ENCODE measurements at regions not wholly inside any gene's neighbourhood (a gene's known extent, or its start where the extent isn't known, plus 50 kb on each side); places are given as distances from the start of the nearest gene placed in this dataset.

DNA sequence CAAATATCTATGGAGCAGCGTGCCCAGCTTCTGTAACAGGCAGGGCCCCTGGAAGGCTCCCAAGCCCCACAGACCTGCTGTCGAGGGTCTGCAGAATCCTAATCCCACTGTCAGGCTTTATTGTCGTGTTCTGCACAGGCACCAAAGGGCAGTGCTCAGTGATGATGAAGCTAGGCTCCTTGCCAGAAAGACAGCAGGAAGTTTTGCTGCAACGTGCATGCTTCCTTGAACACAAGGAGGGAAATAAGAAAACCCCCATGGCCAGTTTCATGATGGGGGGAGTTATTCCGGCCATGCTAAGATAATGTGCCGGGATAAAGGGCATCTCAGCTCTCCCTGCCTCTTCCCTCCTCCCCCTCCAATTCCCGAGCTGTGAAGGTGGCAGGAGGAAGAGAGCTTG is 109.4 kb upstream of the KCNG1 start (continued):
- TF ChIP-seq, protein P1, sequence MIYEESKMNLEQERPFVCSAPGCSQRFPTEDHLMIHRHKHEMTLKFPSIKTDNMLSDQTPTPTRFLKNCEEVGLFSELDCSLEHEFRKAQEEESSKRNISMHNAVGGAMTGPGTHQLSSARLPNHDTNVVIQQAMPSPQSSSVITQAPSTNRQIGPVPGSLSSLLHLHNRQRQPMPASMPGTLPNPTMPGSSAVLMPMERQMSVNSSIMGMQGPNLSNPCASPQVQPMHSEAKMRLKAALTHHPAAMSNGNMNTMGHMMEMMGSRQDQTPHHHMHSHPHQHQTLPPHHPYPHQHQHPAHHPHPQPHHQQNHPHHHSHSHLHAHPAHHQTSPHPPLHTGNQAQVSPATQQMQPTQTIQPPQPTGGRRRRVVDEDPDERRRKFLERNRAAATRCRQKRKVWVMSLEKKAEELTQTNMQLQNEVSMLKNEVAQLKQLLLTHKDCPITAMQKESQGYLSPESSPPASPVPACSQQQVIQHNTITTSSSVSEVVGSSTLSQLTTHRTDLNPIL (CRISPR knock-in tag; IDR thresholded peaks at IDR 0.05; ENCODE audit: low read depth) = no peak

DNA sequence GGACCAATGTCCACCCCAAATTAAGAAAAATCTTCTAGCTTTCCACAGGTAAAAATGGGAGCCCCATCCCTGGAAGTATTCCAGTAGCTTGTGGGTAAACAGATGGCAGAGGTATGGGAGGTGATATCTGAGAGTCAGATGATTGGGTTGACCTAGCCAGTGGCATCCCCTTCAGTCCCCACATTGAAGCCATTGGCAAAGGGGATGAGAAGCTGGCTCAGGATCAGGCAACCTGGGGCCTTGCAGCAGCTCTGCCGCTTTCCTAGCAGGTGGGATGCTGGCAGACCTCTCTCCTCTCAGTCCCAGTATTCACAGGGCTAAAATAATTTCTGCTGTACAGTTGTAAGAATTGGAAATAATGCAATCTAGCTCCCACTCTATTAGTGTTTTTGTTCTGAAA is 108.9 kb upstream of the KCNG1 start:
- TF ChIP-seq RARB (CRISPR knock-in tag; IDR thresholded peaks at IDR 0.05) (no peak), TOX (CRISPR knock-in tag; IDR thresholded peaks at IDR 0.05; ENCODE audit: borderline replicate concordance) (no peak), OSR1 (CRISPR knock-in tag; IDR thresholded peaks at IDR 0.05) (no peak), PPARA (CRISPR knock-in tag; IDR thresholded peaks at IDR 0.05; ENCODE audit: borderline replicate concordance) (no peak)
- TF ChIP-seq, protein P2, sequence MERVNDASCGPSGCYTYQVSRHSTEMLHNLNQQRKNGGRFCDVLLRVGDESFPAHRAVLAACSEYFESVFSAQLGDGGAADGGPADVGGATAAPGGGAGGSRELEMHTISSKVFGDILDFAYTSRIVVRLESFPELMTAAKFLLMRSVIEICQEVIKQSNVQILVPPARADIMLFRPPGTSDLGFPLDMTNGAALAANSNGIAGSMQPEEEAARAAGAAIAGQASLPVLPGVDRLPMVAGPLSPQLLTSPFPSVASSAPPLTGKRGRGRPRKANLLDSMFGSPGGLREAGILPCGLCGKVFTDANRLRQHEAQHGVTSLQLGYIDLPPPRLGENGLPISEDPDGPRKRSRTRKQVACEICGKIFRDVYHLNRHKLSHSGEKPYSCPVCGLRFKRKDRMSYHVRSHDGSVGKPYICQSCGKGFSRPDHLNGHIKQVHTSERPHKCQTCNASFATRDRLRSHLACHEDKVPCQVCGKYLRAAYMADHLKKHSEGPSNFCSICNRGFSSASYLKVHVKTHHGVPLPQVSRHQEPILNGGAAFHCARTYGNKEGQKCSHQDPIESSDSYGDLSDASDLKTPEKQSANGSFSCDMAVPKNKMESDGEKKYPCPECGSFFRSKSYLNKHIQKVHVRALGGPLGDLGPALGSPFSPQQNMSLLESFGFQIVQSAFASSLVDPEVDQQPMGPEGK (CRISPR knock-in tag; IDR thresholded peaks at IDR 0.05; ENCODE audit: borderline replicate concordance) = no peak
- ATAC-seq = no peak

DNA sequence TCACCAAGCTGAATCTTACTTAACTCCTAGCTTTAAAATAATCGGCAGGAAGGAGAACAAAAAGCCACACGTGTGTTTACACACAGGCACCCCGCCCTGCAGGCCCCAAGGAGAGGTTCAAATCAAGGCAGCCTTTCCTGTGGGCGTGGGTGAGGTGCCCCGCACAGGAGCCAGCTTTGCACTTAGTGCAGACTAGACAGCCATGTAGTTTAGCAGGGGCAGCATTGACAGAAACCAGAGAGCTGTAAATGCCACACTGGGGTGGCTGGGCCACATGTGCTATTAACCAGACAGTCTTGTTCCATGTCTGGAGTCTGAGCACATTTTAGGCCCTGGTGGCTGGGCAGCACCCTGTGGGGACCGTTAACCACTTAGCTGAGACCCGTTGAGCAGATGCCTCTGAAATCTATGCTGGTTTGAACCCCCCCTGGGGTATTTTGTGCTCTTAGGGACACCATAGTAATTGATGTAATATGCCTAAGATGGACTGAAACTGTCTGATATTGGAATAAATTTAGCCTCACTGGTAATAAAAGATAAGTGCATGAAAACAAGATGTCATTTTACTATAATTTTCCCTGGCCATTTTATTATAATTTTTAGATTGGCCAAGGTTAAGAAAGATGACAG is 106.4 kb upstream of the KCNG1 start:
- TF ChIP-seq ZNF8 (CRISPR knock-in tag; IDR thresholded peaks at IDR 0.05) (no peak), ZNF565 (CRISPR knock-in tag; conservative IDR thresholded peaks at IDR 0.05; ENCODE audit: low read depth) (0 out of 2 replicates have a peak, but pooled peaks have one; percentile 31), TCF4 (CRISPR knock-in tag; IDR thresholded peaks at IDR 0.05; ENCODE audit: borderline replicate concordance) (peak; percentile 90), ZNF70 (CRISPR knock-in tag; IDR thresholded peaks at IDR 0.05) (peak; percentile 35; the same call in 1 of the 2 replicates), ZC3H10 (CRISPR knock-in tag; IDR thresholded peaks at IDR 0.05) (no peak), OSR1 (CRISPR knock-in tag; IDR thresholded peaks at IDR 0.05) (no peak), ZFP3 (CRISPR knock-in tag; IDR thresholded peaks at IDR 0.05) (no peak), ISL1 (CRISPR knock-in tag; IDR thresholded peaks at IDR 0.05) (peak; percentile 79)
- TF ChIP-seq, protein P3, sequence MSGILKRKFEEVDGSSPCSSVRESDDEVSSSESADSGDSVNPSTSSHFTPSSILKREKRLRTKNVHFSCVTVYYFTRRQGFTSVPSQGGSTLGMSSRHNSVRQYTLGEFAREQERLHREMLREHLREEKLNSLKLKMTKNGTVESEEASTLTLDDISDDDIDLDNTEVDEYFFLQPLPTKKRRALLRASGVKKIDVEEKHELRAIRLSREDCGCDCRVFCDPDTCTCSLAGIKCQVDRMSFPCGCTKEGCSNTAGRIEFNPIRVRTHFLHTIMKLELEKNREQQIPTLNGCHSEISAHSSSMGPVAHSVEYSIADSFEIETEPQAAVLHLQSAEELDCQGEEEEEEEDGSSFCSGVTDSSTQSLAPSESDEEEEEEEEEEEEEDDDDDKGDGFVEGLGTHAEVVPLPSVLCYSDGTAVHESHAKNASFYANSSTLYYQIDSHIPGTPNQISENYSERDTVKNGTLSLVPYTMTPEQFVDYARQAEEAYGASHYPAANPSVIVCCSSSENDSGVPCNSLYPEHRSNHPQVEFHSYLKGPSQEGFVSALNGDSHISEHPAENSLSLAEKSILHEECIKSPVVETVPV (CRISPR knock-in tag; IDR thresholded peaks at IDR 0.05) = 0 out of 2 replicates have a peak, but pooled peaks have one; percentile 57
- TF ChIP-seq, protein P4, sequence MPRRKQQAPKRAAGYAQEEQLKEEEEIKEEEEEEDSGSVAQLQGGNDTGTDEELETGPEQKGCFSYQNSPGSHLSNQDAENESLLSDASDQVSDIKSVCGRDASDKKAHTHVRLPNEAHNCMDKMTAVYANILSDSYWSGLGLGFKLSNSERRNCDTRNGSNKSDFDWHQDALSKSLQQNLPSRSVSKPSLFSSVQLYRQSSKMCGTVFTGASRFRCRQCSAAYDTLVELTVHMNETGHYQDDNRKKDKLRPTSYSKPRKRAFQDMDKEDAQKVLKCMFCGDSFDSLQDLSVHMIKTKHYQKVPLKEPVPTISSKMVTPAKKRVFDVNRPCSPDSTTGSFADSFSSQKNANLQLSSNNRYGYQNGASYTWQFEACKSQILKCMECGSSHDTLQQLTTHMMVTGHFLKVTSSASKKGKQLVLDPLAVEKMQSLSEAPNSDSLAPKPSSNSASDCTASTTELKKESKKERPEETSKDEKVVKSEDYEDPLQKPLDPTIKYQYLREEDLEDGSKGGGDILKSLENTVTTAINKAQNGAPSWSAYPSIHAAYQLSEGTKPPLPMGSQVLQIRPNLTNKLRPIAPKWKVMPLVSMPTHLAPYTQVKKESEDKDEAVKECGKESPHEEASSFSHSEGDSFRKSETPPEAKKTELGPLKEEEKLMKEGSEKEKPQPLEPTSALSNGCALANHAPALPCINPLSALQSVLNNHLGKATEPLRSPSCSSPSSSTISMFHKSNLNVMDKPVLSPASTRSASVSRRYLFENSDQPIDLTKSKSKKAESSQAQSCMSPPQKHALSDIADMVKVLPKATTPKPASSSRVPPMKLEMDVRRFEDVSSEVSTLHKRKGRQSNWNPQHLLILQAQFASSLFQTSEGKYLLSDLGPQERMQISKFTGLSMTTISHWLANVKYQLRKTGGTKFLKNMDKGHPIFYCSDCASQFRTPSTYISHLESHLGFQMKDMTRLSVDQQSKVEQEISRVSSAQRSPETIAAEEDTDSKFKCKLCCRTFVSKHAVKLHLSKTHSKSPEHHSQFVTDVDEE (CRISPR knock-in tag; IDR thresholded peaks at IDR 0.05) = peak; percentile 68; the same call in 1 of the 2 replicates
- ATAC-seq = peak; percentile 82

DNA sequence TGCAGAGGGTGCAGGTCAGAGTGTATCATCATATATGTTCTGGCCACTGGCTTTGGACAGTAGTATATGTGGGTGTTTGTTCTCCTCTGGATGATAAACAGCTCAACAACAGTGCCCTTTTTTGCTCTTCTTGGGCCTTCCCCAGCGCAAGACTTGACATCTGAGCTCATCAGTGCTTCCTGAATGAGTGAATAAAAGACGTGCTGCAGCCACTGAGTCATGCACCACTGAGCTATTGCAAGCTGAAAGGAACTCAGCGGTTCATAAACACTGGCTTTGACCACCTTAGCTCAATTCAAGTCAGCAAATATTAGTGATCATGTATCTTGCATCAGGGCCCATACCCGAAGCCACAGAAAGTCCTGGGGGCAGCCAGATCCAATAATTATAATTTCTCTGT is 105.3 kb upstream of the KCNG1 start:
- ATAC-seq = peak; percentile 72
- TF ChIP-seq ISL1 (CRISPR knock-in tag; IDR thresholded peaks at IDR 0.05) (no peak), ZFP3 (CRISPR knock-in tag; IDR thresholded peaks at IDR 0.05) (no peak), OSR1 (CRISPR knock-in tag; IDR thresholded peaks at IDR 0.05) (no peak), ZNF70 (CRISPR knock-in tag; IDR thresholded peaks at IDR 0.05) (no peak)
- TF ChIP-seq, protein P3 (CRISPR knock-in tag; IDR thresholded peaks at IDR 0.05) = no peak
- TF ChIP-seq, protein P4 (CRISPR knock-in tag; IDR thresholded peaks at IDR 0.05) = no peak

Measured in SK-N-SH treated with all-trans-retinoic acid at 6 μM for 48 hours (cell line).